AG04450 (cell line): ENCODE measurements at regions not wholly inside any gene's neighbourhood (a gene's known extent, or its start where the extent isn't known, plus 50 kb on each side); places are given as distances from the start of the nearest gene placed in this dataset.

Experiments used
- CTCF ChIA-PET: fragments of 300-600, 350-600 bp; formaldehyde crosslinking; extraction: SDS; loops from one replicate; lab custom pipeline; 2022; ENCODE audit warnings: antibody characterized with exemption, inconsistent platforms; lab: Charles Lee
- POLR2A ChIA-PET: fragments of 350-600 bp; formaldehyde crosslinking; extraction: SDS; loops from one replicate; lab custom pipeline; 2021; ENCODE audit warnings: antibody characterized with exemption, inconsistent platforms; lab: Yijun Ruan, JAX
- DNase-seq: peaks from one replicate; pipeline ENCODE4 v3.0.0-alpha.2; 2011; ENCODE audit warnings: low read depth, low spot score
- H3K27ac ChIP-seq: one replicate; pipeline ENCODE4 v1.5.1; 2012; ENCODE audit warnings: low read depth, low read length, control low read depth
- H3K27me3 ChIP-seq: one replicate; pipeline ENCODE4 v1.6.0; 2012; ENCODE audit warnings: low read length; ENCODE audit not compliant: control insufficient read depth, insufficient read depth
- H3K4me3 ChIP-seq: 2 replicates; pipeline ENCODE4 v1.5.1; 2011; ENCODE audit warnings: mild to moderate bottlenecking, low read depth, low read length, control low read depth
- H3K9me3 ChIP-seq: 2 replicates; pipeline ENCODE4 v1.5.1; 2012; ENCODE audit warnings: low read length; ENCODE audit not compliant: control insufficient read depth, insufficient read depth
- TF ChIP-seq, protein P1 (sequence below): IDR thresholded peaks from 2 replicates; pipeline ENCODE4 v1.5.1; 2011; ENCODE audit warnings: low read depth, low read length, control low read depth, inconsistent platforms

DNA sequence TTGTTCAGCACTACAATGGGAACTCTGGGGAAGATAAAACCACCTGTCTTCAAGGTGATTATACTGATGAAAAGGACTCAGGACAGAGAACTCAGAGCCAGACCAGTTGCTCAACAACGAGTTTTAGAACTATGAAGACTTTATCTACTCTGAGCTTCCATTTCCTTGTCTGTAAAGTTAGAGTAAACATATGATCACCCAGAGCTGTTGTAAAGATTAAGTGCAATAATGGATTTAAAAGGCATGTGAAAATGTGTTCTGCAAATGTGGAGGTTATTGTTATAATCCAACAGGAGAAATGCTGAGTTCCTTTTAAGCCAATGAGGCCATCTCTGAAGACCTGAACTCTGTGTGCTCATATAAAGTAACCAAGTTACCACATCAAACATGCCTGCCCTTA lies 139.7 kb upstream of the CMC1 start:
- no peak for DNase-seq
- H3K4me3 ChIP-seq: no peak overlapping the region
- ChIA-PET CTCF (no interaction called here), POLR2A (no interaction called here)
- TF ChIP-seq, protein P1, sequence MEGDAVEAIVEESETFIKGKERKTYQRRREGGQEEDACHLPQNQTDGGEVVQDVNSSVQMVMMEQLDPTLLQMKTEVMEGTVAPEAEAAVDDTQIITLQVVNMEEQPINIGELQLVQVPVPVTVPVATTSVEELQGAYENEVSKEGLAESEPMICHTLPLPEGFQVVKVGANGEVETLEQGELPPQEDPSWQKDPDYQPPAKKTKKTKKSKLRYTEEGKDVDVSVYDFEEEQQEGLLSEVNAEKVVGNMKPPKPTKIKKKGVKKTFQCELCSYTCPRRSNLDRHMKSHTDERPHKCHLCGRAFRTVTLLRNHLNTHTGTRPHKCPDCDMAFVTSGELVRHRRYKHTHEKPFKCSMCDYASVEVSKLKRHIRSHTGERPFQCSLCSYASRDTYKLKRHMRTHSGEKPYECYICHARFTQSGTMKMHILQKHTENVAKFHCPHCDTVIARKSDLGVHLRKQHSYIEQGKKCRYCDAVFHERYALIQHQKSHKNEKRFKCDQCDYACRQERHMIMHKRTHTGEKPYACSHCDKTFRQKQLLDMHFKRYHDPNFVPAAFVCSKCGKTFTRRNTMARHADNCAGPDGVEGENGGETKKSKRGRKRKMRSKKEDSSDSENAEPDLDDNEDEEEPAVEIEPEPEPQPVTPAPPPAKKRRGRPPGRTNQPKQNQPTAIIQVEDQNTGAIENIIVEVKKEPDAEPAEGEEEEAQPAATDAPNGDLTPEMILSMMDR: no peak
- no peaks in the 10 kb centered on the region for H3K9me3 ChIP-seq
- no peaks in the 10 kb centered on the region for H3K27me3 ChIP-seq
- no peak overlapping the region for H3K27ac ChIP-seq

DNA sequence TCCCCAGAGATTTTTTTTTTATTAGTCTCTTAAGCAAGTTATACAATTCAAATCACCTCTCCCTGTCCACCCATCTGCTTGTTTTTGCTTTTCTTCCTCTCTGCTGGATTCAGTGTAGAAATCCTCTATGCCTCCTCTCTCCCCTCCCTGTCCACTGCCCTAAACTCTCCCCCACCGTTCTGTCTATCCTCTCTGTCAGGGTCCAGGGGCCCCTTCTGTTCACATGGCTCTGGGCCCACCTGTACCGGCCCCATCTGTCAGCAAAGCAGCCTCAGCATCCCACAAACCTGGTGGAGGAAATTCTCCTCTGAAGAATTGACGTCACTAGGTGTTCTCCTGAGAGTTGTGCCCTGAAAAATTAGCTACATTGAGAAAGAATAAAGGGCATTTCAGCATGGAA lies 137.6 kb upstream of the CMC1 start:
- no peak overlapping the region for H3K4me3 ChIP-seq
- H3K27me3 ChIP-seq: no peaks in the 10 kb centered on the region
- no peak overlapping the region for H3K27ac ChIP-seq
- TF ChIP-seq, protein P1: no peak
- H3K9me3 ChIP-seq: no peaks in the 10 kb centered on the region
- CTCF ChIA-PET: no interaction called here
- POLR2A ChIA-PET: no interaction called here
- DNase-seq: no peak

DNA sequence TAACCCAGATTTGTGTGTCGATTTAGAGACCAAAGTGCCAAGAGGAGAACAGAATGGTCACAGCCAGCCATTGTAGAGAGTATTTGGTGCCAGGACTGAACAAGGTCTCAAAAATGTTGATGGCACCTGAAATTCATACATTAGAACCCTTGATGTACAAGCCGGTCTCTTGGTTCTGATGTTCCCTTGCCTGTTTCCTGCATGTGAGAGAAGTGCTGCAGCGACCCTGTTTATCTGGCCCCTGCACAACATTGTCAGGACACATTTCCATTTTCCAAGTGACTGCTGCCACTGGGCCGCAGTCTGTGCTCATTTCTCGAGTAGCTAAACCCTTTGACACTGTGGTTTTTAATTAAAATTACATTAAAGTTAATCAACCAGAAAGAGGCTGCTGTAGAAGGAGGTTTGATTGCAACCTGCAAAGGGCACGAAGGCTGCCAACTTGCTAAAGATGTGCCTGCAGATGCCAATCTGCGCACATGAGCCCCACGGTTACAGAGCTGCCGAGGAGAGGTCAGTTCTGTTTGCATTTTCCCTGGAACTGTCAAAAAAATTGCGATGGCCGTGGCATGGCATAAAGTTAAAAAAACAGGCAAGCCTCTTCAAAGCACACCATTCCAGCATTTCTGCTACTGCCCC lies 136.4 kb upstream of the CMC1 start:
- TF ChIP-seq, protein P1: no peak
- no peak overlapping the region for H3K4me3 ChIP-seq
- H3K9me3 ChIP-seq: no peaks in the 10 kb centered on the region
- H3K27me3 ChIP-seq: no peaks in the 10 kb centered on the region
- H3K27ac ChIP-seq: no peak overlapping the region
- ChIA-PET POLR2A (no interaction called here), CTCF (no interaction called here)
- DNase-seq: no peak

DNA sequence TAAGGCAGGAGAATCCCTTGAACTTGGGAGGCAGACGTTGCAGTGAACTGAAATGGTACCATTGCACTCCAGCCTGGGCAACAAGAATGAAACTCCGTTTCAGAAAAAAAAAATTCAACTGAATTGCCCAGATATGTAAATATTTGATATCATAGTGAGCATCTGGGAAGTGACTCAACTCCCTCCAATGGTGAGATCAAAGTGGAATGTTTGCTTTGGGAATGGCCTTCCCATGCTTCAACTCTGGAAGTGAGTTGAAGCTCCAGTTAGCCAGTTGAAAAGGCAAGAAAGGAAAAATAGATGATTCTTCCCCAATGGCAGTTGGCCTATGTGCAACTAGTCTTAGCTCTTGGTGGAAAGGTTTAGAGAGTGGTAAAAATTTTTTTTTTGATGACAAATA lies 131.6 kb upstream of the CMC1 start:
- no peak for DNase-seq
- H3K27me3 ChIP-seq: no peaks in the 10 kb centered on the region
- CTCF ChIA-PET: no interaction called here
- no peak overlapping the region for H3K4me3 ChIP-seq
- no peak overlapping the region for H3K27ac ChIP-seq
- TF ChIP-seq, protein P1: no peak
- H3K9me3 ChIP-seq: no peaks in the 10 kb centered on the region
- POLR2A ChIA-PET: no interaction called here

DNA sequence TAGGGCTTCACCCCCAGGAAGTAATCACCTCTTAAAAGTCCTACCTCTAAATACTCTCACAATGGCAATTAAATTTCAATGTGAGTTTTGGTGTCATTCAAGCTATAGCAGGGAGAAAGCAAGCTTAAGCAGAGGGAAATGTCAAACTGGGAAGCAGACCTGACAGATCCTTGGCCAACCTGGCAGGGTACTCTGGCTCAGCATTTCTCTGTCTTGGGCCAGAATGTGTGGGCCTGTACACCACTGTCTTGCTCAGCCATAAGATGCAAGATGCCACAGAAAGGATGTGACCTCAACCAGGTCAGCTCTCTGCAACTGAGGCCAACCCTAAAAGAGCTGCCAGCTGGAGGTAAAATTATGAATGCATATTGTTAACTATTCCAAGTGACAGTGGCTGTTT lies 130.6 kb upstream of the CMC1 start:
- Histone ChIP-seq H3K4me3 (no peak overlapping the region), H3K27ac (no peak overlapping the region), H3K27me3 (no peaks in the 10 kb centered on the region), H3K9me3 (no peaks in the 10 kb centered on the region)
- TF ChIP-seq, protein P1: no peak
- no peak for DNase-seq
- ChIA-PET CTCF (no interaction called here), POLR2A (no interaction called here)
